Nephron progenitor cell (in vitro differentiated cells): ENCODE measurements at regions not wholly inside any gene's neighbourhood (a gene's known extent, or its start where the extent isn't known, plus 50 kb on each side); places are given as distances from the start of the nearest gene placed in this dataset.

Experiments
- DNase-seq: peaks from one replicate; pipeline ENCODE4 v3.0.0; 2021
- H3K27ac Mint-ChIP-seq: 2 replicates; pipeline ENCODE4 v1.8.0; 2021; ENCODE audit warnings: mild to moderate bottlenecking, moderate library complexity, mixed read lengths
- H3K27me3 Mint-ChIP-seq: 2 replicates; pipeline ENCODE4 v1.8.0; 2021; ENCODE audit warnings: mild to moderate bottlenecking, low read depth, mixed read lengths; ENCODE audit not compliant: poor library complexity
- H3K36me3 Mint-ChIP-seq: 2 replicates; pipeline ENCODE4 v1.8.0; 2021; ENCODE audit warnings: low read depth, mixed read lengths
- H3K4me1 Mint-ChIP-seq: 2 replicates; pipeline ENCODE4 v1.8.0; 2021; ENCODE audit warnings: mixed read lengths
- H3K4me3 Mint-ChIP-seq: 2 replicates; pipeline ENCODE4 v1.8.0; 2021; ENCODE audit warnings: mild to moderate bottlenecking, moderate library complexity, mixed read lengths
- H3K9me3 Mint-ChIP-seq: 2 replicates; pipeline ENCODE4 v1.8.0; 2021; ENCODE audit warnings: mild to moderate bottlenecking, moderate library complexity, mixed read lengths
- TF ChIP-seq, protein P1 (sequence below): fragments of 200-600 bp; sonication (generic); IDR thresholded peaks from 2 replicates; pipeline ENCODE4 v1.5.0; 2021; ENCODE audit warnings: antibody characterized with exemption

DNA sequence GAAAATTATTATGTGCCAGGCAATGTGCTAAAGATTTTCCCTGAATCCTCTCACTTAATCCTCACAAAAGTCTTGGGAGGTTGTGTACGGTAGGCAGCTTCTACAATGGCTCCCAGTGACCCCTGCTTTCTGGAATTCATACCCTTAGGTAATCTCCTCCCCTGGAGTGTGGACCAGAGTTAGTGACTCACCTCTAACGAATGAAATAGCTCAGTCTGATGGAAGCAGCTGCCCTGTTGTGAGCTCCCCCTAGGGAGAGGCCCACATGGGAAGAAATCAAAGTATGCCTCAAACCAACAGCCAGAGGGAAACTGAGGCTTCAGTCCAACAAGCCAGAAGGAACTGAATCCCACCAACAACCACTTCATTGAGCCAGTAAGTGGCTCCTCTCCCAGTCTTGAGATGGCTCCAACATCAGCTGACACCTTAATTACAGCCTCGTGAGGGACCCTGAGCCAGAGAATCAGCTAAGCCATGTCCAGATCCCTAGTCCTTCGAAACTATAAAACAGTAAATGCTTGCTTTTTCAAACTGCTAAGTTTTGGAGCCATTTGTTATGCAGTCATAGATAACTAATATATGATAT is 98.9 kb upstream of the ISX start:
- Mint-ChIP-seq H3K27ac (no peak overlapping the region), H3K4me3 (no peak overlapping the region), H3K4me1 (peaks cover 4% of the 10 kb centered on the region), H3K36me3 (no peaks in the 10 kb centered on the region), H3K27me3 (peaks cover 18% of the 10 kb centered on the region), H3K9me3 (no peaks in the 10 kb centered on the region)
- TF ChIP-seq, protein P1, sequence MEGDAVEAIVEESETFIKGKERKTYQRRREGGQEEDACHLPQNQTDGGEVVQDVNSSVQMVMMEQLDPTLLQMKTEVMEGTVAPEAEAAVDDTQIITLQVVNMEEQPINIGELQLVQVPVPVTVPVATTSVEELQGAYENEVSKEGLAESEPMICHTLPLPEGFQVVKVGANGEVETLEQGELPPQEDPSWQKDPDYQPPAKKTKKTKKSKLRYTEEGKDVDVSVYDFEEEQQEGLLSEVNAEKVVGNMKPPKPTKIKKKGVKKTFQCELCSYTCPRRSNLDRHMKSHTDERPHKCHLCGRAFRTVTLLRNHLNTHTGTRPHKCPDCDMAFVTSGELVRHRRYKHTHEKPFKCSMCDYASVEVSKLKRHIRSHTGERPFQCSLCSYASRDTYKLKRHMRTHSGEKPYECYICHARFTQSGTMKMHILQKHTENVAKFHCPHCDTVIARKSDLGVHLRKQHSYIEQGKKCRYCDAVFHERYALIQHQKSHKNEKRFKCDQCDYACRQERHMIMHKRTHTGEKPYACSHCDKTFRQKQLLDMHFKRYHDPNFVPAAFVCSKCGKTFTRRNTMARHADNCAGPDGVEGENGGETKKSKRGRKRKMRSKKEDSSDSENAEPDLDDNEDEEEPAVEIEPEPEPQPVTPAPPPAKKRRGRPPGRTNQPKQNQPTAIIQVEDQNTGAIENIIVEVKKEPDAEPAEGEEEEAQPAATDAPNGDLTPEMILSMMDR, result no peak
- DNase-seq, result no peak

GRCh38 chr22:34969001-34969790 is 96.8 kb upstream of the ISX start:
- H3K9me3 Mint-ChIP-seq, result no peaks in the 10 kb centered on the region
- no peak overlapping the region for H3K27ac Mint-ChIP-seq
- H3K4me3 Mint-ChIP-seq, result no peak overlapping the region
- no peak for DNase-seq
- H3K27me3 Mint-ChIP-seq, result peaks cover 22% of the 10 kb centered on the region
- TF ChIP-seq, protein P1, result no peak
- H3K36me3 Mint-ChIP-seq, result no peaks in the 10 kb centered on the region
- peaks cover 10% of the 10 kb centered on the region for H3K4me1 Mint-ChIP-seq

DNA sequence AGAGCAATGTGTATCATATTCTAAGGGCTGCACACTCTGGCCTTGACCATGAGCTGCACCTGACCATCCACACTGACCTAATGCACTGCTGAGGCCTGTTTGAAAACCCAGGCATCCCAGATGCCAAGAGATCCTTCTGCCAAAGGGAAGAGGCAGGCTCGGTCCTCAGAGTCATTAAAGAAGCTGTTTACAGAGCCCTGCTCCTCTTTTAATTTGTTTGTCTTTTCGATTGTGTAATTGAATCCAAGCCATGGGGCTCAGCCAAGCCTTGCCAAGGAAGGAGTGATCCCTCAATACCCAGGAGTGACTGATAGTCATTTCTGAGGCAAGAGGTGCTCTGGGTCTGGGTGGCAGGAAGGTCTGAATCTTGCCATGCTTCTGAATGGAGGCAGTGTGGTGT is 94.5 kb upstream of the ISX start:
- DNase-seq, result no peak
- Mint-ChIP-seq H3K4me3 (no peak overlapping the region), H3K27me3 (peaks cover 19% of the 10 kb centered on the region), H3K4me1 (peaks cover 12% of the 10 kb centered on the region), H3K27ac (no peak overlapping the region), H3K36me3 (no peaks in the 10 kb centered on the region), H3K9me3 (peaks cover 5% of the 10 kb centered on the region)
- TF ChIP-seq, protein P1, result no peak

- H3K9me3 Mint-ChIP-seq, result peaks cover 7% of the 10 kb centered on the region
- H3K36me3 Mint-ChIP-seq, result no peaks in the 10 kb centered on the region
- no peak for DNase-seq
- peaks cover 22% of the 10 kb centered on the region for H3K27me3 Mint-ChIP-seq
- H3K4me1 Mint-ChIP-seq, result peaks cover 12% of the 10 kb centered on the region
- TF ChIP-seq, protein P1, result no peak
- no peak overlapping the region for H3K4me3 Mint-ChIP-seq
- H3K27ac Mint-ChIP-seq, result no peak overlapping the region
Measured at GRCh38 chr22:34972191-34972897, 93.6 kb upstream of the ISX start.

- TF ChIP-seq, protein P1, result no peak
- Mint-ChIP-seq H3K36me3 (no peaks in the 10 kb centered on the region), H3K27ac (no peak overlapping the region), H3K4me3 (no peak overlapping the region), H3K27me3 (peaks cover 22% of the 10 kb centered on the region), H3K9me3 (peaks cover 7% of the 10 kb centered on the region), H3K4me1 (peaks cover 12% of the 10 kb centered on the region)
- DNase-seq, result no peak
Measured at GRCh38 chr22:34973016-34973415, 92.9 kb upstream of the ISX start.
